Endothelial cell of umbilical vein (primary cell): ENCODE measurements at regions not wholly inside any gene's neighbourhood (a gene's known extent, or its start where the extent isn't known, plus 50 kb on each side); places are given as distances from the start of the nearest gene placed in this dataset.

Experiments
- BruUV-seq: library from RNA; stranded (reverse); fragments of 400-500 nt; replicated peaks from 2 replicates; lab custom pipeline; 2021; lab: Mats Ljungman, UMichigan
- CTCF ChIA-PET: fragments of 300-600, 350-600 bp; sonication (Branson Sonifier 250); formaldehyde crosslinking; loops from one replicate; lab custom pipeline; 2021; ENCODE audit warnings: antibody characterized with exemption, inconsistent platforms; lab: Charles Lee
- POLR2A ChIA-PET: fragments of 300-600, 350-600 bp; sonication (Branson Sonifier 250); formaldehyde crosslinking; loops from one replicate; lab custom pipeline; 2021; ENCODE audit warnings: antibody characterized with exemption, inconsistent platforms; lab: Charles Lee
- DNase-seq: peaks from one replicate; pipeline ENCODE4 v3.0.0-alpha.2; 2011; ENCODE audit warnings: low read depth, low spot score
- FAIRE-seq: peaks from 2 replicates; lab custom pipeline; 2011; peaks lifted over from hg19 to GRCh38; lab: Jason Lieb, UNC
- H2AFZ ChIP-seq: 2 replicates; pipeline ENCODE4 v1.6.0; 2012; ENCODE audit warnings: low read depth, low read length, control low read depth, inconsistent platforms
- H3K27ac ChIP-seq: 2 replicates; pipeline ENCODE4 v1.5.1; 2011; ENCODE audit warnings: low read depth, mild to moderate bottlenecking, control low read depth, low read length, moderate library complexity; ENCODE audit not compliant: insufficient read depth
- H3K27me3 ChIP-seq, 2 experiments: 2 replicates each; pipeline versions ENCODE4 v1.6.0 to v1.6.1; 2011; ENCODE audit warnings: low read length in 2 of 2, mixed read lengths in 1 of 2; ENCODE audit not compliant: control insufficient read depth in 2 of 2, insufficient read depth in 2 of 2
- H3K36me3 ChIP-seq, 2 experiments: 2 replicates in 1 of 2; 3 replicates in 1 of 2; pipeline ENCODE4 v1.5.1; 2011; ENCODE audit warnings: low read length in 2 of 2, mild to moderate bottlenecking in 1 of 2, moderate library complexity in 1 of 2; ENCODE audit not compliant: control insufficient read depth in 2 of 2, insufficient read depth in 2 of 2; ENCODE audit errors: extremely low read depth in 1 of 2
- H3K4me1 ChIP-seq: 3 replicates; pipeline ENCODE4 v1.5.1; 2011; ENCODE audit warnings: mild to moderate bottlenecking, low read length; ENCODE audit not compliant: control insufficient read depth, insufficient read depth; ENCODE audit errors: extremely low read depth
- H3K4me2 ChIP-seq: 2 replicates; pipeline ENCODE4 v1.6.1; 2011; ENCODE audit warnings: low read length, control low read depth, mixed read lengths; ENCODE audit not compliant: insufficient read depth
- H3K4me3 ChIP-seq, 3 experiments: fragments of 200-600 bp in 1 of 3; sonication (generic), shearing (Covaris generic) in 1 of 3; replicated peaks in 1 of 3; 2 replicates each; pipeline ENCODE4 v1.5.1; 2011 to 2016; ENCODE audit warnings: control low read depth in 3 of 3, low read length in 3 of 3, mild to moderate bottlenecking in 2 of 3, inconsistent platforms in 1 of 3, low read depth in 1 of 3, moderate library complexity in 1 of 3; ENCODE audit not compliant: insufficient read depth in 1 of 3
- H3K79me2 ChIP-seq: 2 replicates; pipeline ENCODE4 v1.6.0; 2012; ENCODE audit warnings: low read length, inconsistent platforms; ENCODE audit not compliant: control insufficient read depth, insufficient read depth
- H3K9ac ChIP-seq: replicated peaks from 2 replicates; pipeline ENCODE3; 2011; ENCODE audit warnings: low read length, control low read depth; ENCODE audit not compliant: insufficient read depth; ENCODE audit errors: extremely low read depth
- H3K9me1 ChIP-seq: replicated peaks from 3 replicates; pipeline ENCODE4 v1.6.0; 2011; ENCODE audit warnings: mild to moderate bottlenecking, low read length; ENCODE audit not compliant: control insufficient read depth, insufficient read depth; ENCODE audit errors: extremely low read depth
- H3K9me3 ChIP-seq: replicated peaks from 2 replicates; pipeline ENCODE4 v1.5.1; 2012; ENCODE audit warnings: low read length, inconsistent platforms; ENCODE audit not compliant: control insufficient read depth, insufficient read depth
- H4K20me1 ChIP-seq: replicated peaks from 2 replicates; pipeline ENCODE3; 2011; ENCODE audit warnings: mild to moderate bottlenecking, low read length; ENCODE audit not compliant: control insufficient read depth, insufficient read depth; ENCODE audit errors: extremely low read depth
- CTCF ChIP-seq, 2 donors: IDR thresholded peaks; 1 replicate in 1 of 2; 2 replicates in 1 of 2; pipeline ENCODE4 v1.5.1; 2011; ENCODE audit warnings: low read length in 2 of 2, mild to moderate bottlenecking in 2 of 2, moderate library complexity in 2 of 2, control low read depth in 1 of 2, inconsistent platforms in 1 of 2, low read depth in 1 of 2; ENCODE audit not compliant: insufficient read depth in 1 of 2; ENCODE audit errors: extremely low read depth in 1 of 2
- EZH2 ChIP-seq: IDR thresholded peaks from 2 replicates; pipeline ENCODE4 v1.6.1; 2012; ENCODE audit warnings: borderline replicate concordance, low read depth, mild to moderate bottlenecking, moderate library complexity, low read length, inconsistent platforms; ENCODE audit not compliant: severe bottlenecking
- FOS ChIP-seq: IDR thresholded peaks from 2 replicates; pipeline ENCODE4 v1.6.1; 2011; ENCODE audit warnings: mild to moderate bottlenecking, low read length, moderate library complexity, borderline replicate concordance; ENCODE audit not compliant: insufficient read depth
- GATA2 ChIP-seq: IDR thresholded peaks from 2 replicates; pipeline ENCODE4 v1.7.0; 2011; ENCODE audit warnings: low read depth, mild to moderate bottlenecking, moderate library complexity, mixed read lengths, low read length; ENCODE audit not compliant: insufficient read length, insufficient read depth
- JUN ChIP-seq: IDR thresholded peaks from 2 replicates; pipeline ENCODE4 v1.6.1; 2011; ENCODE audit warnings: borderline replicate concordance, low read depth; ENCODE audit not compliant: insufficient read length, insufficient read depth
- MAX ChIP-seq: IDR thresholded peaks from 2 replicates; pipeline ENCODE4 v1.6.1; 2011; ENCODE audit not compliant: insufficient read depth, insufficient read length
- MYC ChIP-seq: IDR thresholded peaks from one replicate; pipeline ENCODE4 v1.6.1; 2011; ENCODE audit warnings: mild to moderate bottlenecking, low read depth, low read length
- POLR2A ChIP-seq: IDR thresholded peaks from 2 replicates; pipeline ENCODE4 v1.6.1; 2012; ENCODE audit warnings: low read depth, mild to moderate bottlenecking, control low read depth, low read length
- POLR2AphosphoS5 ChIP-seq: IDR thresholded peaks from 2 replicates; pipeline ENCODE4 v1.6.1; 2012; ENCODE audit warnings: low read depth, mild to moderate bottlenecking, control low read depth, low read length, moderate library complexity; ENCODE audit not compliant: insufficient read depth
- dilution Hi-C: fragments of 300-500 bp; cut with MboI; formaldehyde crosslinking; loops from one replicate; pipeline ENCODE4 v1.15.0; 2019; ENCODE audit warnings: low sequenced_read_pairs; ENCODE audit not compliant: extremely low pct_ligation_motif_present
- intact Hi-C: fragments of 100-400 bp; cut with micrococcal nuclease; formaldehyde crosslinking; loops from one replicate; pipeline ENCODE4 v1.10.0; 2022

GRCh38 chrX:39516427-39516841 lies 581.3 kb downstream of the BCOR start:
- no peak overlapping the region for H3K4me2 ChIP-seq
- H3K4me3 ChIP-seq, result no peak overlapping the region
- H3K27me3 ChIP-seq, result peaks cover 4 to 13% of the 10 kb centered on the region in 2 experiments
- H4K20me1 ChIP-seq, result no peaks in the 10 kb centered on the region
- H3K9me3 ChIP-seq, result no peaks in the 10 kb centered on the region
- H3K9me1 ChIP-seq, result no peaks in the 10 kb centered on the region
- FAIRE-seq (no peak), DNase-seq (no peak)
- no TSS peak for BruUV-seq
- H3K9ac ChIP-seq, result no peak overlapping the region
- H3K4me1 ChIP-seq, result no peaks in the 10 kb centered on the region
- CTCF ChIA-PET, result no interaction called here
- no peaks in the 10 kb centered on the region for H3K79me2 ChIP-seq
- POLR2A ChIA-PET, result no interaction called here
- TF ChIP-seq POLR2AphosphoS5 (no peak), MYC (no peak), JUN (no peak), FOS (no peak), MAX (no peak)
- no peak overlapping the region for H3K27ac ChIP-seq
- no peak overlapping the region for H2AFZ ChIP-seq
- H3K36me3 ChIP-seq, result no peaks in the 10 kb centered on the region
- intact Hi-C loops (no loop called here), dilution Hi-C loops (no loop called here)

DNA sequence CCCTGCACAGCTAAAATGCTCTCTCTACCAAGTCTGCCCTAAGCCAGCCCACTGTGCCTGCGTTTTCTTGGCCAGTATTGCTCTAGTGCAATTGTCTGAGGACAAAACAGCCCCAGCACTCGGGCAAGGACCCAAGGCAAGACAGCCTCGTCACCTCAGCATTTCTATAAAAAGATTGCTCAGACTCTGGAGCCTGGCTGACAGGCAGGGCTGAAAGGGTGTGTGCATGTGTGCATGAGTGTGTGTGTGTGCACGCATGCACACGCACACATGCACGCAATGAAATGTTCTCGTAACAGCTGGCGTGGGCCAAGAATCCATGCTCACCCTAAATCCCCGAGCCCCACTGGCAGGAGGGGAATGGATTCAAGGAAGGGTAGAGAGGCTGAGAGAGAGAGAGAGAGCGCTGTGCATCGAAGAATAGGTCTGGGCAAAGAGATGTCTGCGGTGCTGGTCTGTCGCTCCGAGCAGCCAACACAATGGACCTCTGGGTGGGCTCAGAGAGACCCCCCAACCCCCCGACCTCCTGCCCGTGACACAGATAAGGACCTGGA lies 579.2 kb downstream of the BCOR start:
- no peak for TF ChIP-seq FOS
- no peak for TF ChIP-seq POLR2AphosphoS5
- TF ChIP-seq CTCF (IDR thresholded peaks at IDR 0.05; ENCODE audit: extremely low read depth in 1 of 2, insufficient read depth in 1 of 2, low read depth in 1 of 2, low read length in 2 of 2), result no peak
- no peak for TF ChIP-seq GATA2
- TF ChIP-seq MAX, result no peak
- no peak for TF ChIP-seq POLR2A
- TF ChIP-seq EZH2, result no peak
- TF ChIP-seq JUN, result no peak
- TF ChIP-seq MYC, result no peak
- no peak for FAIRE-seq
- intact Hi-C loops, result no loop called here
- POLR2A ChIA-PET, result no interaction called here
- BruUV-seq, result no TSS peak
- Histone ChIP-seq H3K27ac (no peak overlapping the region), H3K27me3 (peaks cover 4 to 13% of the 10 kb centered on the region in 2 experiments), H3K9ac (no peak overlapping the region), H3K9me1 (no peaks in the 10 kb centered on the region), H4K20me1 (no peaks in the 10 kb centered on the region), H3K36me3 (no peaks in the 10 kb centered on the region), H2AFZ (no peak overlapping the region), H3K9me3 (no peaks in the 10 kb centered on the region), H3K4me3 (no peak overlapping the region), H3K4me2 (no peak overlapping the region), H3K4me1 (no peaks in the 10 kb centered on the region), H3K79me2 (no peaks in the 10 kb centered on the region)
- dilution Hi-C loops, result no loop called here
- DNase-seq, result no peak
- CTCF ChIA-PET, result no interaction called here
